Naive thymus-derived CD8-positive, alpha-beta T cell (primary cell): ENCODE measurements at regions not wholly inside any gene's neighbourhood (a gene's known extent, or its start where the extent isn't known, plus 50 kb on each side); places are given as distances from the start of the nearest gene placed in this dataset.

Experiments used
- ATAC-seq, 2 donors: fragments of 150-1000 bp; cut with Tn5 transposase in 1 of 2; sonication (Bioruptor Pico), chemical (Tn5 transposase) in 1 of 2; 1 replicate in 1 of 2; 2 replicates in 1 of 2; pipeline ENCODE4 v1.10.0; 2021; ENCODE audit warnings: mild to moderate bottlenecking in 2 of 2, moderate library complexity in 2 of 2
- POLR2A ChIA-PET: fragments of 350-600 bp; sonication (Branson Sonifier 250); formaldehyde crosslinking; loops from one replicate; lab custom pipeline; 2021; ENCODE audit warnings: antibody characterized with exemption; lab: Charles Lee
- DNase-seq, 10 donors: peaks; one replicate each; pipeline versions ENCODE4 v3.0.0 to v3.0.0-alpha.2; 2020 to 2022
- H3K27ac Mint-ChIP-seq, 10 donors: one replicate each; pipeline ENCODE4 v1.8.0; 2020 to 2022; ENCODE audit warnings: mild to moderate bottlenecking in 10 of 10, mixed read lengths in 10 of 10, moderate library complexity in 4 of 10, inconsistent platforms in 1 of 10
- H3K27me3 Mint-ChIP-seq, 5 donors: one replicate each; pipeline ENCODE4 v1.8.0; 2021 to 2022; ENCODE audit warnings: mixed read lengths in 5 of 5
- H3K36me3 Mint-ChIP-seq, 3 donors: one replicate each; pipeline ENCODE4 v1.8.0; 2020 to 2022; ENCODE audit warnings: mixed read lengths in 3 of 3, mild to moderate bottlenecking in 2 of 3, inconsistent platforms in 1 of 3
- H3K4me1 Mint-ChIP-seq, 4 donors: one replicate each; pipeline ENCODE4 v1.8.0; 2021 to 2022; ENCODE audit warnings: mixed read lengths in 4 of 4
- H3K4me3 Mint-ChIP-seq, 10 donors: one replicate each; pipeline ENCODE4 v1.8.0; 2020 to 2022; ENCODE audit warnings: mild to moderate bottlenecking in 10 of 10, mixed read lengths in 10 of 10, moderate library complexity in 6 of 10, inconsistent platforms in 1 of 10
- H3K9me3 Mint-ChIP-seq, 9 donors: one replicate each; pipeline ENCODE4 v1.8.0; 2020 to 2022; ENCODE audit warnings: mixed read lengths in 9 of 9, mild to moderate bottlenecking in 3 of 9, inconsistent platforms in 1 of 9, moderate library complexity in 1 of 9

- Mint-ChIP-seq H3K36me3 (no peaks in the 10 kb centered on the region), H3K4me3 (no peak overlapping the region), H3K27me3 (peaks cover 6 to 25% (median 13%) of the 10 kb centered on the region in 5 donors), H3K27ac (no peak overlapping the region), H3K9me3 (no peaks in the 10 kb centered on the region), H3K4me1 (peaks cover 2 to 24% (median 15%) of the 10 kb centered on the region in 4 donors)
- POLR2A ChIA-PET = no interaction called here
- ATAC-seq (no peak), DNase-seq (peak in 1 of 10 donors; percentile 44)
Observed at GRCh38 chr20:57094252-57094891, 172.1 kb downstream of the BMP7 start.

- H3K27ac Mint-ChIP-seq = no peak overlapping the region
- peaks cover 8 to 25% (median 14%) of the 10 kb centered on the region in 5 donors for H3K27me3 Mint-ChIP-seq
- POLR2A ChIA-PET = no interaction called here
- H3K9me3 Mint-ChIP-seq = no peaks in the 10 kb centered on the region
- H3K36me3 Mint-ChIP-seq = no peaks in the 10 kb centered on the region
- ATAC-seq (no peak), DNase-seq (peak in 1 of 10 donors; percentile 34)
- H3K4me1 Mint-ChIP-seq = peaks cover 2 to 22% (median 14%) of the 10 kb centered on the region in 4 donors
- H3K4me3 Mint-ChIP-seq = no peak overlapping the region
Observed at GRCh38 chr20:57094991-57095390, 171.4 kb downstream of the BMP7 start.

GRCh38 chr20:57095426-57095825 is 171.0 kb downstream of the BMP7 start:
- peaks cover 8 to 27% (median 14%) of the 10 kb centered on the region in 5 donors for H3K27me3 Mint-ChIP-seq
- DNase-seq (no peak), ATAC-seq (no peak)
- no peak overlapping the region for H3K4me3 Mint-ChIP-seq
- no peak overlapping the region for H3K27ac Mint-ChIP-seq
- H3K9me3 Mint-ChIP-seq = no peaks in the 10 kb centered on the region
- POLR2A ChIA-PET = no interaction called here
- peaks cover 2 to 17% (median 12%) of the 10 kb centered on the region in 4 donors for H3K4me1 Mint-ChIP-seq
- no peaks in the 10 kb centered on the region for H3K36me3 Mint-ChIP-seq

GRCh38 chr20:57097245-57097915 is 169.1 kb downstream of the BMP7 start:
- H3K4me1 Mint-ChIP-seq = peaks cover 0 to 3% (median under 1%) of the 10 kb centered on the region in 4 donors
- POLR2A ChIA-PET = no interaction called here
- ATAC-seq = no peak

GRCh38 chr20:57102160-57102559 is 164.3 kb downstream of the BMP7 start:
- POLR2A ChIA-PET = no interaction called here
- Mint-ChIP-seq H3K27me3 (peaks cover 8 to 26% (median 13%) of the 10 kb centered on the region in 5 donors), H3K4me3 (no peak overlapping the region), H3K4me1 (no peaks in the 10 kb centered on the region), H3K36me3 (peaks cover 0 to 4% (median 0%) of the 10 kb centered on the region in 3 donors), H3K9me3 (no peaks in the 10 kb centered on the region), H3K27ac (no peak overlapping the region)
- DNase-seq (no peak), ATAC-seq (no peak)

More at GRCh38 chr20:57097245-57097915, 169.1 kb downstream of the BMP7 start:
- Mint-ChIP-seq H3K27me3 (peaks cover 6 to 26% (median 14%) of the 10 kb centered on the region in 5 donors), H3K36me3 (no peaks in the 10 kb centered on the region), H3K9me3 (no peaks in the 10 kb centered on the region), H3K27ac (no peak overlapping the region), H3K4me3 (no peak overlapping the region)
- no peak for DNase-seq

- Mint-ChIP-seq H3K27me3 (peaks cover 10 to 26% (median 13%) of the 10 kb centered on the region in 5 donors), H3K36me3 (peaks cover 0 to 4% (median 0%) of the 10 kb centered on the region in 3 donors), H3K4me1 (no peaks in the 10 kb centered on the region), H3K9me3 (no peaks in the 10 kb centered on the region), H3K4me3 (no peak overlapping the region), H3K27ac (no peak overlapping the region)
- no peak for ATAC-seq
- POLR2A ChIA-PET = no interaction called here
- DNase-seq = no peak
Observed at GRCh38 chr20:57102566-57102965, 163.9 kb downstream of the BMP7 start.

- no peak overlapping the region for H3K27ac Mint-ChIP-seq
- DNase-seq (no peak), ATAC-seq (no peak)
- no peaks in the 10 kb centered on the region for H3K9me3 Mint-ChIP-seq
- no peaks in the 10 kb centered on the region for H3K4me1 Mint-ChIP-seq
- peaks cover 0 to 4% (median 0%) of the 10 kb centered on the region in 3 donors for H3K36me3 Mint-ChIP-seq
- POLR2A ChIA-PET = no interaction called here
- H3K4me3 Mint-ChIP-seq = no peak overlapping the region
- peaks cover 14 to 26% (median 17%) of the 10 kb centered on the region in 5 donors for H3K27me3 Mint-ChIP-seq
Observed at GRCh38 chr20:57103146-57103800, 163.2 kb downstream of the BMP7 start.

GRCh38 chr20:57104113-57104512 is 162.3 kb downstream of the BMP7 start:
- ATAC-seq = no peak
- Mint-ChIP-seq H3K4me1 (no peaks in the 10 kb centered on the region), H3K9me3 (no peaks in the 10 kb centered on the region), H3K4me3 (no peak overlapping the region), H3K36me3 (peaks cover 0 to 4% (median 0%) of the 10 kb centered on the region in 3 donors), H3K27me3 (peaks cover 14 to 26% (median 19%) of the 10 kb centered on the region in 5 donors), H3K27ac (no peak overlapping the region)
- POLR2A ChIA-PET = no interaction called here
- DNase-seq = no peak

- Mint-ChIP-seq H3K9me3 (no peaks in the 10 kb centered on the region), H3K27ac (no peak overlapping the region), H3K36me3 (peaks cover 0 to 4% (median 0%) of the 10 kb centered on the region in 3 donors), H3K4me1 (no peaks in the 10 kb centered on the region), H3K27me3 (peaks cover 11 to 26% (median 19%) of the 10 kb centered on the region in 5 donors), H3K4me3 (no peak overlapping the region)
- DNase-seq (no peak), ATAC-seq (no peak)
- POLR2A ChIA-PET = interaction anchor here (0.7 kb wide), 1 partner anchor 29 kb away, joined by 3 read pairs; no protein-coding TSS in a partner anchor
Observed at GRCh38 chr20:57104651-57105204, 161.7 kb downstream of the BMP7 start.

GRCh38 chr20:57106030-57106682 is 160.3 kb downstream of the BMP7 start:
- H3K36me3 Mint-ChIP-seq = peaks cover 0 to 4% (median 0%) of the 10 kb centered on the region in 3 donors
- no peaks in the 10 kb centered on the region for H3K9me3 Mint-ChIP-seq
- DNase-seq (no peak), ATAC-seq (no peak)
- no peak overlapping the region for H3K27ac Mint-ChIP-seq
- peaks cover 13 to 28% (median 22%) of the 10 kb centered on the region in 5 donors for H3K27me3 Mint-ChIP-seq
- H3K4me1 Mint-ChIP-seq = no peaks in the 10 kb centered on the region
- POLR2A ChIA-PET = no interaction called here
- no peak overlapping the region for H3K4me3 Mint-ChIP-seq

- POLR2A ChIA-PET = no interaction called here
- Mint-ChIP-seq H3K4me1 (no peaks in the 10 kb centered on the region), H3K27me3 (peaks cover 13 to 28% (median 22%) of the 10 kb centered on the region in 5 donors), H3K27ac (no peak overlapping the region), H3K4me3 (no peak overlapping the region), H3K9me3 (no peaks in the 10 kb centered on the region), H3K36me3 (peaks cover 0 to 4% (median 0%) of the 10 kb centered on the region in 3 donors)
- ATAC-seq (no peak), DNase-seq (no peak)
Observed at GRCh38 chr20:57106692-57107091, 159.7 kb downstream of the BMP7 start.

GRCh38 chr20:57107208-57107607 is 159.2 kb downstream of the BMP7 start:
- peaks cover 13 to 32% (median 23%) of the 10 kb centered on the region in 5 donors for H3K27me3 Mint-ChIP-seq
- H3K36me3 Mint-ChIP-seq = peaks cover 0 to 4% (median 0%) of the 10 kb centered on the region in 3 donors
- DNase-seq (no peak), ATAC-seq (no peak)
- POLR2A ChIA-PET = no interaction called here
- no peak overlapping the region for H3K27ac Mint-ChIP-seq
- H3K4me1 Mint-ChIP-seq = no peaks in the 10 kb centered on the region
- no peak overlapping the region for H3K4me3 Mint-ChIP-seq
- no peaks in the 10 kb centered on the region for H3K9me3 Mint-ChIP-seq
